ENCODE measurements at regions not wholly inside any gene's neighbourhood (a gene's known extent, or its start where the extent isn't known, plus 50 kb on each side); places are given as distances from the start of the nearest gene placed in this dataset.

DNA sequence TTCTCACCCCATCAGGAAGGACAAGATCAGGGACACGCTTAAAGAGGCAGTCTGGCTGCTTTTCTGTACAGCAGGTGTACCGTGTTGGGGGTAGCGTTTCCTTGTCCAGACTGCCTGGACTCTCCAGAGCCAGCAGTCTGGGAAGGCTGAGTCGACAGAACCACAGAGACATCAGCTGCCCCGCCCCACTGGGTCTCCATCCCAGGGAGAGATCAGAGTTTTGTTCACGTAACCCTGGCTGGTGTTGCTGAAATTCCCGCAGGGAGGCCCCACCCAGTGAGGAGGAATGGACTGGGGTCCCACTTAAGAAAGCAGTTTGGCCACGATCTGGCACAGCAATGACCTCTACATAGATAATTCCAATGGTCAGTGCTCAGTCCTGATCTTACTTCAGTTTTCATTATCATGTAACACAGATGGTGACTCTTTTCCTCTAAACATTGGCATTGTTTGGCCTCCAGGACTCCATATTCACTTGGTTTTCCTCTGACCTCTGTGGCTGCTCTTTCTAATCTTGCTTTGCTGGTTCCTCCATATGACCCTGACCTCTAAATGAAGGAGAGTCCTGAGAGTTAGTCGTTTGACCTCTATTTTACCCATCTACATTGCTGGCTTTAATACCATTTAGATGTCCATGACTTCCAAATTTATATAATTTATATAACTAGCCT, 89.6 kb upstream of the LRRC55 start:
- no peak for DNase-seq
- BruUV-seq (replicated peaks) = no TSS peak
- intact Hi-C loops (cut with micrococcal nuclease; ENCODE audit: unreplicated experiment) = no loop called here
- TF ChIP-seq, protein P1, sequence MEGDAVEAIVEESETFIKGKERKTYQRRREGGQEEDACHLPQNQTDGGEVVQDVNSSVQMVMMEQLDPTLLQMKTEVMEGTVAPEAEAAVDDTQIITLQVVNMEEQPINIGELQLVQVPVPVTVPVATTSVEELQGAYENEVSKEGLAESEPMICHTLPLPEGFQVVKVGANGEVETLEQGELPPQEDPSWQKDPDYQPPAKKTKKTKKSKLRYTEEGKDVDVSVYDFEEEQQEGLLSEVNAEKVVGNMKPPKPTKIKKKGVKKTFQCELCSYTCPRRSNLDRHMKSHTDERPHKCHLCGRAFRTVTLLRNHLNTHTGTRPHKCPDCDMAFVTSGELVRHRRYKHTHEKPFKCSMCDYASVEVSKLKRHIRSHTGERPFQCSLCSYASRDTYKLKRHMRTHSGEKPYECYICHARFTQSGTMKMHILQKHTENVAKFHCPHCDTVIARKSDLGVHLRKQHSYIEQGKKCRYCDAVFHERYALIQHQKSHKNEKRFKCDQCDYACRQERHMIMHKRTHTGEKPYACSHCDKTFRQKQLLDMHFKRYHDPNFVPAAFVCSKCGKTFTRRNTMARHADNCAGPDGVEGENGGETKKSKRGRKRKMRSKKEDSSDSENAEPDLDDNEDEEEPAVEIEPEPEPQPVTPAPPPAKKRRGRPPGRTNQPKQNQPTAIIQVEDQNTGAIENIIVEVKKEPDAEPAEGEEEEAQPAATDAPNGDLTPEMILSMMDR (IDR thresholded peaks at IDR 0.05; ENCODE audit: insufficient read depth in 1 of 2, low read depth in 1 of 2, low read length in 1 of 2, severe bottlenecking in 1 of 2, unreplicated experiment in 1 of 2) = no peak
- peaks cover 13% of the 10 kb centered on the region for H3K27me3 Mint-ChIP-seq (ENCODE audit: insufficient read depth, unreplicated experiment)
- ChIA-PET POLR2A (no interaction called here), CTCF (no interaction called here)
- H3K36me3 ChIP-seq (ENCODE audit: control insufficient read depth, insufficient read depth, low read length) = no peaks in the 10 kb centered on the region
- no peaks in the 10 kb centered on the region for H3K9me3 Mint-ChIP-seq (ENCODE audit: unreplicated experiment)
- no peak overlapping the region for H3K4me3 Mint-ChIP-seq (ENCODE audit: unreplicated experiment)
- H3K4me3 ChIP-seq (ENCODE audit: low read depth, low read length) = no peak overlapping the region
- H3K27me3 ChIP-seq (replicated peaks; ENCODE audit: control insufficient read depth, insufficient read depth, low read length) = no peaks in the 10 kb centered on the region
- H3K27ac Mint-ChIP-seq (ENCODE audit: unreplicated experiment) = no peak overlapping the region
- H3K9me3 ChIP-seq = 0 out of 2 replicates have a peak, but pooled peaks cover 4% of the 10 kb centered on the region
- no peaks in the 10 kb centered on the region for H3K36me3 Mint-ChIP-seq (ENCODE audit: insufficient read depth, unreplicated experiment)
- H3K4me1 ChIP-seq = no peaks in the 10 kb centered on the region
- no peaks in the 10 kb centered on the region for H3K4me1 Mint-ChIP-seq (ENCODE audit: low read depth, unreplicated experiment)

DNA sequence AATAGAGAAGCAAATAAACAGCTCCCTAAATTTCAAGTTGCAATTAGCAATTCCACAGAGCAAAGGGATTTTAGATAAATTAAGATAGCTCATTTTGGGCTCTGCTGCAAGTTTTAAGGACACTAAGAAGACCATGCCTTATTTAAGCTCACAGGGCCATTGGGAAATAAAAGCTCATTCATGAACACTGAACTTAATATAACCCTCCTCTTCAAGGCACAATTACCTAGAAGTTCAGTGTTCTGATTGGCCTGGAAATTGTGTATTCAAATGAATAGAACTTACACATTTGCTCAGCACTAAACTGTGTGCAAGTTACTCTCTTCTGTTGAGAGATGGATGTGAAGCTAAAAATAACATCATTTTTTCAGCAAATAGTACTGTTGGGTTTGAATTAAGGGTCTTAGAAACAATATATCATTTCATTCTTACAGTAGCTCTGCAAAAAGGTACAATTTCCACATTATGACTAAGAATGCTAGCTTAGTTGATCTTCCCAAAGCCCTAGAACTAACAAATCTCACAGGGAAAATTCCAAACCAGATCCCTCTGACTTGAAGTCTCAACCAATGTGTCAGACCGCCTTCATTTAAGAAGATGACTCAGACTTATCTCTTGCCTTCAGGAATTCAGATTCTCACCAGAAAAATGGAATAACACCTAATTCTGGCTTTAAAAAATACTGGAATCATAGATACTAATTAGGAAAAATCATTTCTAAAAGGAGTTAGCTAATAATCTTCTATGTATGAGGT, 87.4 kb upstream of the LRRC55 start:
- H3K4me3 ChIP-seq (ENCODE audit: low read depth, low read length) = no peak overlapping the region
- H3K36me3 ChIP-seq (ENCODE audit: control insufficient read depth, insufficient read depth, low read length) = no peaks in the 10 kb centered on the region
- CTCF ChIA-PET = interaction anchor here (1.0 kb wide), 1 partner anchor 18 kb away, joined by 3 read pairs; no protein-coding TSS in a partner anchor
- H3K9me3 ChIP-seq = 0 out of 2 replicates have a peak, but pooled peaks cover 4% of the 10 kb centered on the region
- no TSS peak for BruUV-seq (replicated peaks)
- no peak overlapping the region for H3K4me3 Mint-ChIP-seq (ENCODE audit: unreplicated experiment)
- no peak for DNase-seq
- no peaks in the 10 kb centered on the region for H3K4me1 Mint-ChIP-seq (ENCODE audit: low read depth, unreplicated experiment)
- H3K27ac Mint-ChIP-seq (ENCODE audit: unreplicated experiment) = no peak overlapping the region
- H3K27me3 Mint-ChIP-seq (ENCODE audit: insufficient read depth, unreplicated experiment) = peaks cover 13% of the 10 kb centered on the region
- TF ChIP-seq, protein P1 (IDR thresholded peaks at IDR 0.05; ENCODE audit: insufficient read depth in 1 of 2, low read depth in 1 of 2, low read length in 1 of 2, severe bottlenecking in 1 of 2, unreplicated experiment in 1 of 2) = no peak
- intact Hi-C loops (cut with micrococcal nuclease; ENCODE audit: unreplicated experiment) = no loop called here
- no peaks in the 10 kb centered on the region for H3K4me1 ChIP-seq
- H3K9me3 Mint-ChIP-seq (ENCODE audit: unreplicated experiment) = no peaks in the 10 kb centered on the region
- POLR2A ChIA-PET = no interaction called here
- H3K36me3 Mint-ChIP-seq (ENCODE audit: insufficient read depth, unreplicated experiment) = no peaks in the 10 kb centered on the region
- H3K27me3 ChIP-seq (replicated peaks; ENCODE audit: control insufficient read depth, insufficient read depth, low read length) = no peaks in the 10 kb centered on the region

DNA sequence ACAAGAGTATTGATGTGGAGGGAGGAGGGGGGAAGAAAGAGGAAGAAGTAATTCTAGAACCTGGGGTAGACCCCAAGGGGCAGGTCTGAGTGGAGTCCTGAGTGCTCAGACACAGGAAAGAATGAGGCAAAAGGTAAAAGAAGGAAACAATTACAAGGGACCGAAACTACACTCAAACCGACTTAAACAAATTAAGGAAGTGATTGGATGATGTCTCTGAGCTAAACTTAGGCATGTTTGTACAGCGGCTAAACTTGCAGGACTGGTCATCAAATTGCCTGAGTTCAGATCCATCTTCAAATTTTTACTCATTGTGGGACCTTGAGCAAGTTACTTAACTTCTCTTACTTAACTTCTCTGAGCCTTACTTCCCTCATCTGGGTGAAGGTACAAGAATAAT, 86.3 kb upstream of the LRRC55 start:
- ChIA-PET CTCF (no interaction called here), POLR2A (no interaction called here)
- H3K27ac Mint-ChIP-seq (ENCODE audit: unreplicated experiment) = no peak overlapping the region
- no peaks in the 10 kb centered on the region for H3K36me3 Mint-ChIP-seq (ENCODE audit: insufficient read depth, unreplicated experiment)
- 0 out of 2 replicates have a peak, but pooled peaks cover 4% of the 10 kb centered on the region for H3K9me3 ChIP-seq
- intact Hi-C loops (cut with micrococcal nuclease; ENCODE audit: unreplicated experiment) = no loop called here
- no TSS peak for BruUV-seq (replicated peaks)
- no peaks in the 10 kb centered on the region for H3K4me1 Mint-ChIP-seq (ENCODE audit: low read depth, unreplicated experiment)
- H3K9me3 Mint-ChIP-seq (ENCODE audit: unreplicated experiment) = no peaks in the 10 kb centered on the region
- no peaks in the 10 kb centered on the region for H3K4me1 ChIP-seq
- TF ChIP-seq, protein P1 (IDR thresholded peaks at IDR 0.05; ENCODE audit: insufficient read depth in 1 of 2, low read depth in 1 of 2, low read length in 1 of 2, severe bottlenecking in 1 of 2, unreplicated experiment in 1 of 2) = no peak
- H3K4me3 Mint-ChIP-seq (ENCODE audit: unreplicated experiment) = no peak overlapping the region
- H3K4me3 ChIP-seq (ENCODE audit: low read depth, low read length) = no peak overlapping the region
- peaks cover 13% of the 10 kb centered on the region for H3K27me3 Mint-ChIP-seq (ENCODE audit: insufficient read depth, unreplicated experiment)
- no peaks in the 10 kb centered on the region for H3K36me3 ChIP-seq (ENCODE audit: control insufficient read depth, insufficient read depth, low read length)
- H3K27me3 ChIP-seq (replicated peaks; ENCODE audit: control insufficient read depth, insufficient read depth, low read length) = no peaks in the 10 kb centered on the region
- no peak for DNase-seq

Measured in Caco-2 (cell line).